GM19397 (cell line): ENCODE measurements at regions not wholly inside any gene's neighbourhood (a gene's known extent, or its start where the extent isn't known, plus 50 kb on each side); places are given as distances from the start of the nearest gene placed in this dataset.

Experiments used
- ATAC-seq: cut with Tn5 transposase; IDR thresholded peaks from one replicate; pipeline ENCODE4 v1.9.1; 2021; ENCODE audit warnings: mild to moderate bottlenecking, moderate library complexity; ENCODE audit not compliant: unreplicated experiment

GRCh38 chr6:148223424-148223842 is 119.2 kb upstream of the SASH1 start:
- no peak for ATAC-seq

GRCh38 chr6:148225871-148226270 is 116.8 kb upstream of the SASH1 start:
- no peak for ATAC-seq

GRCh38 chr6:148226284-148226683 is 116.4 kb upstream of the SASH1 start:
- ATAC-seq: no peak

- ATAC-seq: no peak
Observed at GRCh38 chr6:148231572-148231971, 111.1 kb upstream of the SASH1 start.

DNA sequence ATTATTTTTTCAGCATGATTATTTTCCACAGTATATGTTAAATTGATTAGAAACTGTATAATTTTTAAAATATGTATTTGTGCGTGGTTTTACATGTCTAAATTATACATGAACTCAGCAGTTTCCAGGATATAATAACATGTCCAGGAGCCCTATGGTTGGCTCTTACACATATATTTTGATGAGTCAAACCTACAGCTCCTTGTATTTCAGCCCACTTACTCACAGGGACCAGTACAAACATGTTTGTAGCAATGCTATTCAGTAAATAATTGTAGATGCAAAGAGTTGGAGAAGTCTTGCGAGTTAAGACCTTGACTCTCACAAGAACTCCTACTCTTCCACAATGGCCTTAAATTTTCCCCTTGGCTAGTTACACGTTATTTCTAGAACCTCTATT is 107.2 kb upstream of the SASH1 start:
- no peak for ATAC-seq

GRCh38 chr6:148238713-148239112 is 103.9 kb upstream of the SASH1 start:
- no peak for ATAC-seq

DNA sequence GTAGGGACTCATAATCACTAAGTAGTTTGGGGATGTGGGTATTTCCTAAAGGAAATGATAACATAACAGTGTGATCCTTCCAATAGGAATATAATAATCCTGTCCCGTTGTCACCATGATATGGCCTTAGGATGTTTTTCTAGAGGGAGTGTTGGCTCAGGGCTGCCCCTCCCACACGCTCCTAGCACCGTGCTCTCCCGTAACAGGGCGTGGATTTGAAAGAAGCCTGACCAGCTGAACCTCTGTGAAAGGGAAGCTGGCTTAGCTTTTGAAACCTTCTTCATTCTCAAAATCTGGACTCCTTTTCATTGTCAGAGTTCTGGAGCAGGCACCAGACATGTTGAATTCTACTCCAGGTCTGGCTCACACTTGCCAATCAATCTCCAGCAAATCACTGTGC is 103.4 kb upstream of the SASH1 start:
- no peak for ATAC-seq

GRCh38 chr6:148239801-148240460 is 102.7 kb upstream of the SASH1 start:
- no peak for ATAC-seq

- no peak for ATAC-seq
Observed at GRCh38 chr6:148240461-148240840, 102.2 kb upstream of the SASH1 start.

DNA sequence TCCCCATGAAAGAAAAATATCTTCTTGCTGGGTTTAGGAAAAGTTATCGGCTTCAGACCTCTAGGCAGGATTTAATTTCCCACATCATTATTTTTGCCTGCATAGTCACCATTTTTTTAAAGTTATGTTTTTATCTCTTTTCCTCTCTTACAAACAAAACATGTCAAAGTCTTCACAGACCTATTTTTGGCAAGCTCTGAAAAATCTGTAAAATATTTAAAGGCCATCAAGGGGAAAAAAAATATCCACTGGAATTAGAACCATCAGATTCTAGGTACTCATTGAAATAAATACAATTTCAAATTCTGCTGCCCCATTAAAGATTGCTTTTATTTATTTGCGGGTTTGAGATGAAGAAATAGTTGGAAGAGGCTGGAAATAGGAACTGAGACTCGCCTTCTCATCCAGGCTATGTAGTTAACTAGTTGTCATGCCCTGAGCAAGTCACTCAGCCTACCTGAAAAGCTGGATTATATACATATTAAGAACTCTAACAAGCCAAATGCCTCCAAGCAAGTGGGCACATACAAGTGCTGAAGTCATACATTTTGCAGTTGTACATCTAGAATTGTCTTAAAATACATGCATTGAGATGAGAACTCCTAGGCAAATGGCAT is 101.7 kb upstream of the SASH1 start:
- no peak for ATAC-seq

- ATAC-seq: no peak
Observed at GRCh38 chr6:148242180-148242579, 100.5 kb upstream of the SASH1 start.

GRCh38 chr6:148244217-148244935 is 98.3 kb upstream of the SASH1 start:
- ATAC-seq: no peak

GRCh38 chr6:148247386-148248063 is 95.1 kb upstream of the SASH1 start:
- no peak for ATAC-seq

DNA sequence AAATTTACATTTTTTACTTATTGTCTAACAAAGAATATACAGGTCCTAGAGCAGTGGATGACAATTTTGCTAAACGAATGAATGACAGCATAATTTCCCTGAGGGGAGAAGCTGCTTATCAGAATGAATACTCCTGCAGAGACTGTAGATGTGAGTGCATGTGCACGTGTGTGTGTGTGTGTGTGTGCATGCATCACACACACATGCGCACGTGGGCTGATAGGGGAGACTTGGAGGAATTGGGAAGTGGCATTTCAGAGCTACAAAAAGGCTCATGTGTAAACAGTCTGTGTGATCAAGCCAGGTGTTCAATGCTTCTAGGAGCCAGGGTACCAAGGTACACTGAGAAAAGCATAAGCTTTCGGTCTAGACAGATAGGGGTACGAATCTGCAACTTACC is 93.5 kb upstream of the SASH1 start:
- no peak for ATAC-seq

GRCh38 chr6:148249679-148250375 is 92.8 kb upstream of the SASH1 start:
- no peak for ATAC-seq

DNA sequence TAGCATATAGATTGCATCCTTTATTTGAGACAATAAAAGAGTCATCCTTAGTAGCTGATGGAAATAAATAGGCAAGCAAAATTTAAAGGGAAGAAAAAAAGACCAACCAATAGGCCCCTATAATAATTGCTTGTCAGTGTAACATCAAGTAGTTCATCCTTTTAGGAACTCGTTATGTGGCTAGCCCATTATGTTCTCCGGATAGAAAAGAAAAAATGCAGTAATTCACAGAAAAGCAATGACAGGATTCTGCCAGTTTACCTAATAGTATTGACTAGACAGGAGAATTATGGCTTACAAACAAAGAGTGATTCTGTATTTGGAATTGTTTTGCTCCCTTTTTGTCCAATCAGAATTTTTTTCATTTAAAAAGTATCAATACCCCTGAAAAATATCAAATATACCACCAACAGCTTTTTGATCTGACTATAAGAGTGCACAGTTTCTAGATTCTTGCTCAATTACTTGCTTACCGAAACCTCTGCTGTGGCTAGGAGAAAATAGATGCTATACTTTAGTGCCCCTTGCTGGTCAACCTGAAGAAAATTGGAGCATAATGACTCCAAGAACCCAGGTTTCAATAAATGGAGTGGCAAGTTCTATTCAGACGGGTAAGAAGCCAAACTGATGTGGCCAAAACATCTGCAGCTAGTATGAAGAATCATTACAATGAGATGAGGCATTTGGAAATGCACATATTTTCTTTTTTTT is 91.5 kb upstream of the SASH1 start:
- no peak for ATAC-seq

DNA sequence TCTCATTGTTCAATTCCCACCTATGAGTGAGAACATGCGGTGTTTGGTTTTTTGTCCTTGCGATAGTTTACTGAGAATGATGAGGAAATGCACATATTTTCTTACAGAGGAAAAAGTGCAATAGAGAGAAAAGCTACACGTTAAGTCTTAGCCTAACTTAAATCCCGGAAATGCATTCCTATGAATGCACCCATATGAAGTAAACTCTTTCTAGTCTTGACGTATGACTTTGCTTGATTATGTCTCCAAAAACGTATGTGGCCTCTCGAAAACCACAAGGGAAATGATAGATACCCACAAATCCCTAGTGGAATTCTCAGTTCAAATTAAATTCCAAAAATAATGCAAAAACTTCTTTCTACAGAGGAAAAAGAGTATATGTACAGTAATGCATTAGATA is 90.7 kb upstream of the SASH1 start:
- ATAC-seq: no peak

- no peak for ATAC-seq
Observed at GRCh38 chr6:148257810-148258209, 84.8 kb upstream of the SASH1 start.

DNA sequence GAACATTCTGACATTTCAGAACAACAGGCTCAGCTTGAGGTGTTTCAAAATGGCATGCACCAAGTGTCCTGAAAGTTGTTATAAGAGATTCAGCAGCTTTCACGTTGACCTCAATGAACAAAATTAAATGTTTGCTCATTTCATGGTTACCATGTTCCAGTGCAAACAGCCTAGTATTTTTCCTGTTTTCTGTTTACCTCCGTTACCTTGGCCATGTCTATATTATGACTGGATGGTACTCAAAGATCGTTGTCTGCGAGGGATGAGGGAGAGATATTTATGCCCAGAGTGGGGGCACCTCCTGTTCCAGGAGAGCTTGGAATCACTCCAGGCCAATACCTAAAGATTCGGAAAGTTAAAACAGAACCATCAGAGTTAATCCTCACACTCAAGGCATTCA is 83.8 kb upstream of the SASH1 start:
- ATAC-seq: no peak

DNA sequence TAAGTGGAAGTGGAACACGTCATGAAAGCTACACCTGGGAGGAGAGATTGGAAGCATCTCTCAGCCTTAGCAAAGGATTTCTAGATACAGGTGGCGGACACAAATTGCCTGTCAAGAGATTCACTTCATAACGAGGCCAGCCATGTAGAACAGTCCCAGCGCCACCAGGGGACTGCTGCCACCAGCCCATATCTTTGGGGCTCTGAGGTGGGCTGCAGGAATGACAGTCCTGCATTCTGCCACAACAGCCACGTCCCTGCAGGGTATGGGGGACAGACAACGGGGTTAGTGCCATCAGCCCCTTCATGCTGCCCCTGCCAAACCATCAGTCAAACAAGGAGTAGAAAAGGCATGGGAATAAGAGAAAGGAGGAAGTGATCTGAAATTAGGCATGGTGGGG is 81.2 kb upstream of the SASH1 start:
- ATAC-seq: no peak

DNA sequence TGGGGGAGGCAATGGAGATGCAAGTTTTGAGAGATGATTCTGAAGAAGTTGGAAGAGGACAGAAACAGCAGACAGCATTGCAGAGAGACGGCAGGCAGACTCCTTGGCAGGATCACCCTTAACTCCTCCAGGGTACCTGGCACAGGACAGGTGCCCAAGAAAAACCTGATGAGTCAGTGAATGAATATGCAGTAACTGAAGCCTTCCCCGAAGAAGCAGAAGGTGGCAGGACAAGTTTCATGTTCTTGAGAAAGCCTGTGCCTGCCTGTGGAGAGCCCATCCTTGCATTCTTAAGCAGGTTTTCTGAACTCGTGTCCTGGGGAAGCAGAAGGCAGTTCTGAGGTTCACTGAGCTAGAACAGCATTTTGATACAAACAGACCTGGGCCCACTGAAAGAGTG is 79.6 kb upstream of the SASH1 start:
- no peak for ATAC-seq
